Tibial nerve (tissue), 4 donors: ENCODE measurements at regions not wholly inside any gene's neighbourhood (a gene's known extent, or its start where the extent isn't known, plus 50 kb on each side); places are given as distances from the start of the nearest gene placed in this dataset.

Source experiments
- DNase-seq, 2 donors: peaks; one replicate each; pipeline ENCODE4 v3.0.0-alpha.2; 2019; ENCODE audit warnings: low spot score in 2 of 2
- H3K27ac ChIP-seq, 4 donors: fragments of 200-600 bp; sonication (generic) in 3 of 4; one replicate each; pipeline ENCODE4 v1.5.1; 2017 to 2019; ENCODE audit warnings: mild to moderate bottlenecking in 1 of 4
- H3K27me3 ChIP-seq, 2 donors: fragments of 200-600 bp; sonication (generic) in 1 of 2; one replicate each; pipeline versions ENCODE4 v1.5.1 to v1.6.0; 2017 to 2019
- H3K36me3 ChIP-seq, 3 donors: fragments of 200-600 bp; sonication (generic); one replicate each; pipeline ENCODE4 v1.5.1; 2018 to 2019
- H3K4me1 ChIP-seq, 4 donors: fragments of 200-600 bp; sonication (generic) in 3 of 4; one replicate each; pipeline ENCODE4 v1.5.1; 2017 to 2019
- H3K4me3 ChIP-seq, 4 donors: fragments of 200-600 bp; sonication (generic) in 3 of 4; one replicate each; pipeline ENCODE4 v1.5.1; 2017 to 2019; ENCODE audit warnings: mild to moderate bottlenecking in 1 of 4, moderate library complexity in 1 of 4
- H3K9me3 ChIP-seq, 4 donors: fragments of 200-600 bp; sonication (generic) in 3 of 4; one replicate each; pipeline ENCODE4 v1.5.1; 2017 to 2019
- CTCF ChIP-seq, 5 experiments: fragments of 200-600 bp in 3 of 5; fragments of 450-650 bp in 2 of 5; sonication (generic) in 3 of 5; IDR thresholded peaks; one replicate each; pipeline ENCODE4 v1.5.1; 2016 to 2019; ENCODE audit warnings: antibody characterized with exemption in 5 of 5, mild to moderate bottlenecking in 3 of 5, moderate library complexity in 2 of 5
- EP300 ChIP-seq, 2 donors: sonication (generic); formaldehyde crosslinking; IDR thresholded peaks; one replicate each; pipeline ENCODE4 v1.6.1; 2017; ENCODE audit warnings: antibody characterized with exemption in 2 of 2, mild to moderate bottlenecking in 1 of 2
- POLR2A ChIP-seq, 2 donors: fragments of 450-650 bp; IDR thresholded peaks; one replicate each; pipeline ENCODE4 v1.6.1; 2017; ENCODE audit warnings: antibody characterized with exemption in 2 of 2, mild to moderate bottlenecking in 2 of 2, moderate library complexity in 2 of 2
- WGBS, 2 donors: methylation state at CpG; one replicate each; pipeline ENCODE4 v1.1.5; 2018; 5-methylcytosine and 5-hydroxymethylcytosine counted together

GRCh38 chr4:106426069-106426468, 57.5 kb upstream of the GIMD1 start:
- 25 to 26% methylated on average over 2 of the region's 2 CpGs for WGBS, 2 donors

GRCh38 chr4:106425576-106425975, 57.0 kb upstream of the GIMD1 start:
- Histone ChIP-seq H3K4me3 (no peak overlapping the region), H3K27ac (no peak overlapping the region), H3K9me3 (no peaks in the 10 kb centered on the region), H3K36me3 (no peaks in the 10 kb centered on the region), H3K27me3 (no peaks in the 10 kb centered on the region), H3K4me1 (no peaks in the 10 kb centered on the region)
- no peak for TF ChIP-seq POLR2A (IDR thresholded peaks at IDR 0.05)
- no peak for TF ChIP-seq EP300 (IDR thresholded peaks at IDR 0.05)
- no peak for TF ChIP-seq CTCF (IDR thresholded peaks at IDR 0.05)
- DNase-seq, result no peak

More at GRCh38 chr4:106426069-106426468, 57.5 kb upstream of the GIMD1 start:
- Histone ChIP-seq H3K27me3 (no peaks in the 10 kb centered on the region), H3K27ac (no peak overlapping the region), H3K9me3 (no peaks in the 10 kb centered on the region), H3K4me3 (no peak overlapping the region), H3K36me3 (no peaks in the 10 kb centered on the region), H3K4me1 (no peaks in the 10 kb centered on the region)
- TF ChIP-seq EP300 (IDR thresholded peaks at IDR 0.05) (no peak), POLR2A (IDR thresholded peaks at IDR 0.05) (no peak), CTCF (IDR thresholded peaks at IDR 0.05) (no peak)
- no peak for DNase-seq

GRCh38 chr4:106424426-106424825, 55.8 kb upstream of the GIMD1 start:
- H3K27ac ChIP-seq, result no peak overlapping the region
- H3K27me3 ChIP-seq, result no peaks in the 10 kb centered on the region
- no peaks in the 10 kb centered on the region for H3K4me1 ChIP-seq
- H3K36me3 ChIP-seq, result no peaks in the 10 kb centered on the region
- no peak for DNase-seq
- no peaks in the 10 kb centered on the region for H3K9me3 ChIP-seq
- H3K4me3 ChIP-seq, result no peak overlapping the region
- 85% methylated on average over 3 of the region's 3 CpGs for WGBS, 2 donors
- TF ChIP-seq EP300 (IDR thresholded peaks at IDR 0.05), result no peak
- no peak for TF ChIP-seq POLR2A (IDR thresholded peaks at IDR 0.05)
- no peak for TF ChIP-seq CTCF (IDR thresholded peaks at IDR 0.05)

- Histone ChIP-seq H3K27me3 (no peaks in the 10 kb centered on the region), H3K27ac (no peak overlapping the region), H3K4me3 (no peak overlapping the region), H3K4me1 (no peaks in the 10 kb centered on the region), H3K9me3 (no peaks in the 10 kb centered on the region), H3K36me3 (no peaks in the 10 kb centered on the region)
- no peak for DNase-seq
- TF ChIP-seq EP300 (IDR thresholded peaks at IDR 0.05) (no peak), CTCF (IDR thresholded peaks at IDR 0.05) (no peak), POLR2A (IDR thresholded peaks at IDR 0.05) (no peak)
These were observed 55.2 kb upstream of the GIMD1 start for GRCh38 chr4:106423791-106424190.

DNA sequence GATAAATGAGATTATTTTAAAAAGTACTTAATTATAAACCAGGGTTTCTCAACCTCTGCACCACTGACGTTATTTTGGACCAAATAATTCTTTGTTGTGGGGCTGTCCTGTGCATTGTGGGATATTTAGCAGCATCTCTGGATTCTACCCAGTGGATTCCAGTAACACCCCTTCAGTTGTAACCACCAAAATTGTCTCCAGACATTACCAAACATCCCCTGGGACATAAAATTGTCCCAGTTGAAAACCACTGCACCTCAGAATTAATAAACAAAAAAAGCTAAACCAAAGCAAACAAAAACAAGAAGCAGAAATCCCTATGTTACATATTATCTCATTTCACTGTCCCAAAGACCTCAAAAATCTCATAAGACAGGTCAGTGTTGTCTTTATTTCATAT, 54.2 kb upstream of the GIMD1 start:
- DNase-seq, result no peak
- no peaks in the 10 kb centered on the region for H3K9me3 ChIP-seq
- WGBS, 2 donors, result 64 to 65% methylated on average over 1 of the region's 1 CpG
- no peaks in the 10 kb centered on the region for H3K36me3 ChIP-seq
- H3K4me3 ChIP-seq, result no peak overlapping the region
- no peaks in the 10 kb centered on the region for H3K27me3 ChIP-seq
- TF ChIP-seq CTCF (IDR thresholded peaks at IDR 0.05) (no peak), POLR2A (IDR thresholded peaks at IDR 0.05) (no peak), EP300 (IDR thresholded peaks at IDR 0.05) (no peak)
- no peaks in the 10 kb centered on the region for H3K4me1 ChIP-seq
- no peak overlapping the region for H3K27ac ChIP-seq
